K562 (cell line): ENCODE measurements at regions not wholly inside any gene's neighbourhood (a gene's known extent, or its start where the extent isn't known, plus 50 kb on each side); places are given as distances from the start of the nearest gene placed in this dataset.

Source experiments
- CTCF ChIP-seq, 3 experiments: IDR thresholded peaks in 2 of 3; conservative IDR thresholded peaks in 1 of 3; 2 replicates each; pipeline ENCODE4 v1.5.1; 2011 to 2012; ENCODE audit warnings: low read length in 3 of 3, mild to moderate bottlenecking in 3 of 3, control low read depth in 2 of 3, improper control_type of control experiment in 1 of 3, inconsistent platforms in 1 of 3, low read depth in 1 of 3, mixed read lengths in 1 of 3, moderate library complexity in 1 of 3; ENCODE audit not compliant: insufficient read depth in 2 of 3
- DMBX1 ChIP-seq: fragments of 250-450 bp; sonication (Bioruptor Pico); IDR thresholded peaks from 2 replicates; pipeline ENCODE4 v1.8.0; 2022; ENCODE audit warnings: inconsistent platforms, mild to moderate bottlenecking, moderate library complexity, borderline replicate concordance
- JUNB ChIP-seq: fragments of 450-650 bp; formaldehyde crosslinking; conservative IDR thresholded peaks from 2 replicates; pipeline ENCODE4 v1.4.0; 2020; ENCODE audit warnings: mild to moderate bottlenecking
- PCBP2 ChIP-seq: fragments of 200-400 bp; formaldehyde crosslinking; IDR thresholded peaks from 2 replicates; pipeline ENCODE4 v1.6.1; 2018; ENCODE audit warnings: low read length, low read depth, mild to moderate bottlenecking, moderate library complexity; ENCODE audit not compliant: poor library complexity, severe bottlenecking
- SIN3B ChIP-seq: fragments of 450-650 bp; IDR thresholded peaks from 2 replicates; pipeline ENCODE4 v1.6.1; 2017; ENCODE audit warnings: low read depth, mild to moderate bottlenecking, moderate library complexity
- YBX1 ChIP-seq: fragments of 450-650 bp; IDR thresholded peaks from 2 replicates; pipeline ENCODE4 v1.7.1; 2016; ENCODE audit warnings: mild to moderate bottlenecking
- TF ChIP-seq, protein P1 (sequence below): sonication (generic); formaldehyde crosslinking; IDR thresholded peaks from 2 replicates; pipeline ENCODE4 v1.8.0; 2022; ENCODE audit warnings: mild to moderate bottlenecking, missing genetic modification reagents

DNA sequence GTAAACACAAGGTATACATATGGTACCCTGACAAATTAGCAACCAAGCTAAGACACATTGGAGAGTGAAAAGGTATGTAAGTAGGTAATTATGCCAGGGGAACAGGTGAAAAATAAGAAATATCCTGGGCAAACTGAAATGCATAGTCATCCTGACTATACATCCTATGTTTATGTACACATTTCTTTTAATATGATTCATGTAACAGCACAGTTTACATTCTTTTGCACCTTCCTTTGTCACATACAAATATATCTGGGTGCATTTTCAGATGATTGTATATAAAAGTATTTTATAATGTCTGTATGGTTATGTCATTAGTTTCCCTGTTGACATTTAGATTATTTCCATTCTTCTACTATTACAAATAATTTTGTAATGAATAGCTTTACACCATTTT, 1146.9 kb downstream of the EFNA5 start:
- no peak for TF ChIP-seq CTCF (IDR thresholded peaks at IDR 0.05 in 2 of 3, conservative IDR thresholded peaks at IDR 0.05 in 1 of 3; ENCODE audit: insufficient read depth in 2 of 3, low read depth in 1 of 3, low read length in 3 of 3)
- TF ChIP-seq, protein P1, sequence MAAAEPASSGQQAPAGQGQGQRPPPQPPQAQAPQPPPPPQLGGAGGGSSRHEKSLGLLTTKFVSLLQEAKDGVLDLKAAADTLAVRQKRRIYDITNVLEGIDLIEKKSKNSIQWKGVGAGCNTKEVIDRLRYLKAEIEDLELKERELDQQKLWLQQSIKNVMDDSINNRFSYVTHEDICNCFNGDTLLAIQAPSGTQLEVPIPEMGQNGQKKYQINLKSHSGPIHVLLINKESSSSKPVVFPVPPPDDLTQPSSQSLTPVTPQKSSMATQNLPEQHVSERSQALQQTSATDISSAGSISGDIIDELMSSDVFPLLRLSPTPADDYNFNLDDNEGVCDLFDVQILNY: no peak
- no peak for TF ChIP-seq PCBP2
- no peak for TF ChIP-seq DMBX1 (CRISPR knock-in tag)
- TF ChIP-seq YBX1: no peak
- no peak for TF ChIP-seq JUNB
- no peak for TF ChIP-seq SIN3B
